Umbilical cord (tissue), 1 donor: ENCODE measurements at regions not wholly inside any gene's neighbourhood (a gene's known extent, or its start where the extent isn't known, plus 50 kb on each side); places are given as distances from the start of the nearest gene placed in this dataset.

Experiments used
- DNase-seq: peaks from one replicate; pipeline ENCODE4 v3.0.0-alpha.2; 2015; ENCODE audit warnings: low spot score

DNA sequence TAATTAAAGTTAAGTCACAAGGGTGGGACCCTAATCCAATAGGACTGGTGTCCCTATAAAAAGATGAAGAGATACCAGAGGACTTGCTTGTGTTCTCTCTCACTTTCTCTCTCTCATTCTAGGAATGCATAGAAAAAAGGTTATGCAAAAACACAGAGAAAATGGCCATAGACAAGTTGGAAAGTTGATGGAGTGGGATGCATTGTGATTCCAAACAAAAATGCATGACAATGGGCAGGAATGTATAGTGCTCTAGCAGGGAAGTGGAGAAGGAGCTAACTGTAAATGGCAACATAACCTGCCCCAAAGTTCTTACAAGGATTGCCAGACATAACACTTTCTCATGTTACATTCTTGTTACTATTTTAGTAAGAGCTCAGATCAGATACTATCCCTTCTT, 301.6 kb upstream of the LRATD1 start:
- DNase-seq: no peak

- peak; percentile 38 for DNase-seq
Measured at GRCh38 chr2:14336759-14337382, 295.6 kb upstream of the LRATD1 start.

GRCh38 chr2:14340703-14341102, 291.8 kb upstream of the LRATD1 start:
- no peak for DNase-seq

DNA sequence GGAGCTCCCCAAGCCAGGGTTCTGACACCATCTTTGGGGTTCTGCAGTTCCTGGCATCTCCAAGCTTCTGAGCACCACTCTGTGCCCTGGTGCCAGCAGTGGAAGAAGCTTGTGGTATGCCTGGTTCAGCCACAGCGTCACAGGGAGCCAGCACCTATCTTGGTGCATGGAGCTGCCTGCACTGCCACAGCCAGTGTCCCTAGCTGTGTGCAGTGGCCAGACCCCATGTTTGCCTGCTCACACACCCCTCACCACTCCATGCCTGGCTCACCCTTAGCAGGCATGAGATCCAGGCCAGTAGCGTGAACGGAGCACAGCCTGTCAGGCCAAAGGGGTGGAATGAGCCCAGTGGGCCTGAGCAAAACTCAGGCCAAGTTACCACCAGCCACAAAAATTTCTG, 290.2 kb upstream of the LRATD1 start:
- DNase-seq: no peak

DNA sequence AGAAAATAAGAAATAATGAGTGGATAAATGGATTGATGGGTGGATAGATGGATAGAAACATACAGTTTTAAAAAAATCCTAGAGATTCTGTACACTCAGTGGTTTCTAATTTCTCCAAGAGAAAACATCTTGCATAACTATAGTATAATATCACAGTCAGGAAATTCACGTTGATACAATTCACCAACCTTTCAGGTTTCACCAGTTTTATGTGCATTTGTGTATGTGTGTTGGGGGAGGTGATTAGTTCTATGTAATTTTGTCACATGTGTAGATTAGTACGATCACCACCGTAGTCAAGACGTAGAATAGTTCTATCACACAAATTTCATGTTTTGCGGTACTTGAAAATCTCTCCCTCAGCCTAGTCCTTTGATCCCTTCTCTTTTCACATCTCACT, 288.2 kb upstream of the LRATD1 start:
- no peak for DNase-seq

DNA sequence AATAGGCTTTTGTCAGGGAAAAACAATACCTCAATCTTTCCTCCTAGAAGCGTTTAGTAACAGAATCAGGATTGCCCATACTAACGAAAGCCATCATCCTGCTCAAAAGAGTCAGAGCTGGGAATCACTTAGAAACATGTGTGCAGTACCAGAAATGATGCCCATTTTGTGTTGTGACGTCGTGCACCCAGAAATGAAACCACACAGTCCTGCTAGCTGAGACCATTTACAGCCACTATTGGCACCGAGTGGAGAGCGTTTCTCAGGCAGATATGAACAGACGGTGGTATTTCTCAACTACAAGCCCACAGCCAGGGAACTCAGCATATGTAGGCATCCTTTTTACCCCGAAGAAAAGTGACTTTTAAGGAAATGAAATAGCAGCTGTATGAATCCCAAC, 284.3 kb upstream of the LRATD1 start:
- no peak for DNase-seq

- DNase-seq: no peak
Measured at GRCh38 chr2:14350856-14351255, 281.7 kb upstream of the LRATD1 start.

DNA sequence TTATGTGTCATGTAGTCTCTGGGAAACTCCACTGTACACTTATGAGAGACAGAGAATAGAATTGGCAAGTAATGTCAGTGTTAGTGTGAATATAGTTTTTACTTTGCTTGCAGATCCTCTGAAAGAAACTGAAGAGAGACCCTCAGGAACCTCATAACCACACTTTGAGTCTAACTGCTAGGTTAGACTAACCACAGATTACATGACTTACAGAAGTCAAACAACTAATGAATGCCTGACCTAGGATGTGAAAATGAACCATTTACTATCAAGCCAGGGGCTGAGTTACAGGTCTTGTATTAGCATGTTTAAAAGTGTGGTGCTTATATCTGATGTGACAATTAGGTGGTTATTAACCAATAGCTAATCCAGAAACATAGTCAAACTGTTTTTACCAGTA, 280.4 kb upstream of the LRATD1 start:
- no peak for DNase-seq

DNA sequence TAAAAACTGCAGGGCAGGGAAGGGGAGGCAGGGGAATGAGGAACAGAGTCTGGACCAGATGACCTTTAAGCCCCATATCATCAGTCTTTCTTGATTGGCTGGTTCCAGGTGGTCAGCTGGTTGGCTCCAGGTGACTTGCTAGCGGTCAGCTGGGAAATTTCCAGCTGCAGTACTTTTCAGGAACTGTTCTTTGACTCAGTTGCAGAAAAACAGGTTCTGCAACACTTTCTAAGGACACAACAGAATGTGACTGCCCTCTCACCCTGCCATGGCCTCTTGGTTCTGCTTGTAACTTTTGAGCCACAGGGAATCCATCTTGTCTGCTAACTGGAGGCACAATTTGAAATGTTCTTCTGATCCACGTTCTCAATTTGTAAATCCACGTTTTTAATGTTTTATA, 278.3 kb upstream of the LRATD1 start:
- DNase-seq: no peak

DNA sequence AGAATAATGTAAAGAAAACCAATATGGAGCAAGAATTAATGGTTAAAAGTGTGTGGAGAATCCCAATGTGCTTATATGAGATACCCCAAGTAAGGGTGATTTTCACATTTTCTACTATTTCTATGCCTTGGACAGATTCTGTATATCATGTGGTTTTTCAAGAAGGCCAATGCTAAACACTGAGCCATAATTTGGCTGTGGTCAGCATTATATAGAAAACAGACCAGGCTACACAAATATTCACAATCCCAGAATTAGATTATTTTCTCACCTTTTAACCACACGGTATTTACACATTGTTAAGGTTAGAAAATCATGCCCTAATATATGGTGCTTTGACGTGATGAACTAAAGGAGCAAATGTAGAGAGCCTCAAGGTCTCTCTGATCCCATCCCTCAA, 277.4 kb upstream of the LRATD1 start:
- no peak for DNase-seq

GRCh38 chr2:14358339-14358738, 274.2 kb upstream of the LRATD1 start:
- no peak for DNase-seq

GRCh38 chr2:14358774-14359173, 273.7 kb upstream of the LRATD1 start:
- DNase-seq: no peak

GRCh38 chr2:14363137-14363536, 269.4 kb upstream of the LRATD1 start:
- no peak for DNase-seq

DNA sequence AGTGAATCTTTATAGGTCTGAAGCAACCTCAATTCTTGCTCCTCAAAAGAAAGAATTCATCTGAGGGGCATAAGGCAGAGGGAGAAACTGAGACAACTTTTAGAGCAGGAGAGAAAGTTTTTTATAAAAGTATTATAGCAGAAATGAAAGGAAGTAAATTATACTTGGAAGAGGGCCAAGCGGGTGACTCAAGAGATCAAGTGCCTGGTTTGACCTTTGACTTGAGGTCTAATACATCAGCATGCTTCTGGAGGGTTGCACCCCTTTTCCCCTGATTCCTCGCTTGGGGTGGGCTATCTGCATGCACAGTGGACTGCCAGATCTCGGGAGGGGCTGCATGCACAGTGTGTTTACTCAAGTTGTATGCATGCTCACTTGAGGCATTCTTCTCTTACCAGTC, 268.5 kb upstream of the LRATD1 start:
- no peak for DNase-seq

DNA sequence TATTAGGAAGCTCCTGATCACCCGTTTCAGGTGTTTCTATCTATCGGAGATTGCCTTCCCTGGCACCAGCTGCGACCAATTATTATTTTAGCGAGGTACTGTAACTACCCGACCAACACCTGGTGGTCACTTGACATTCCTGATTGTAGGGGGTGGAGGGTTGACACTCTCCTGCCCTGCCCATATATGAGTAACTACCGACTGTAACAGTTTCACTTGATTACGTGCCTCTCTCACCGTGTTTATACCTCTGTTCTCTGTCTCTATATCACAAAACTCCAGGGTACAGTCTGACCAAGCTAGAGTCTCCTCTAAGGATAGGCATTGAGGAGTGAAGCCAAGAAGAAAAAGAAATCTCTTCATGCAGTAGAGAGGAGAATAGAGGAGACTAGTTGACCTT, 268.0 kb upstream of the LRATD1 start:
- no peak for DNase-seq

DNA sequence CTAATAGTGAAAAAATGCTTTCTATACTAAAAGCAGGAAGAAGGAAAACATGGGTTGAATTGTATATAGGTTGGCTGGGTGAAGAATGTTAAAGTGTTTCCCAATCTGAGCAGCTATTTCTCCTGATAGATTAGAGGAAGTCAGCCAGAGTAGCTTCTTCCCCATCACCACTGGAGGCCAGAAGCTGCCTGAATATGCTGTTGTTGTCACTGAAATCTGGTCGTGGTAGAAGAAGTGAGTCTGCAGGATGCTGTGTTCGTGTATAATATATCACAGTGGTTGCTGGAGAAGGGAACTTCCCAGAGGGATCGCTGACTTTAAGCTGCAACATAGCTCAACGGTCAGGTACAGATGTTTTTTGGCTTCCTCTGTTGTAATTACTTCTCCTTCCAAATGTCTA, 247.5 kb upstream of the LRATD1 start:
- DNase-seq: no peak

DNA sequence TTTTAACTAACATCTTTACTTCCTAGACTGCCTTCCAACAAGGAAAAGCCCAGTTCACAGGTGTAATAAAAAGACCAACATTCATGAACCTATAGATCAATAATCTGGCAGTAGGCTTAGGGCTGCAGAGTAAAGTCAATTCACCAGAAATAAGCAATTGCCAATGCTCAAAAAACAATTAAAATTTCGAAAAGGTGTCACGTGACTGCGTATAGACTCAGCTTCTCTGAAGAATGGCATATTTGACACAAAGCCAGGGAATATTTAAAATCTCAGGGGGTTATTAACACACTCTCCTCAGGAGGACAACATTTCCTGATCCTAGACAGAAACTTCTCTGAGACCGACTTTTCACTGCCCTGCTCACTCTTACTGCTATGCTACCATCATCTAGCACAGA, 245.2 kb upstream of the LRATD1 start:
- DNase-seq: no peak

- no peak for DNase-seq
Measured at GRCh38 chr2:14388724-14389123, 243.8 kb upstream of the LRATD1 start.

GRCh38 chr2:14396533-14397083, 235.9 kb upstream of the LRATD1 start:
- DNase-seq: no peak

DNA sequence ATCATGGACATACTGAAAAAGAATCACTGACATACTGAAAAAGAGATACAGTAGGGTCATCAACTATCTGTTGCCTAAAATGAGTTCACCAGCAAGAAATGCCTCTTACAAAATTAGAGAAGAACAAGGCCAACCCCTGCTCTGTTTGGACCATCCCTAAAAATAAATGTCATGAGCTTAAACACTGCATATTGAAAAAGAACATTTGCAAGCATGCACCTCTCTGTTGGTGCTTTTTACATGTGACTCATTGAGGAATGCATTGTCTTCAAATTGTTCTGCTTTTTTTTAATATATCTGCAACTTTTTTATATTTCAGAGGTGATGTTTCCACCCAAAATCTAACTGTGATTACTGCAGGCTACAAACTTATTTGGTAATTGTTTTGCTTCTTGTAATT, 233.9 kb upstream of the LRATD1 start:
- DNase-seq: no peak

- DNase-seq: no peak
Measured at GRCh38 chr2:14401873-14402272, 230.6 kb upstream of the LRATD1 start.

DNA sequence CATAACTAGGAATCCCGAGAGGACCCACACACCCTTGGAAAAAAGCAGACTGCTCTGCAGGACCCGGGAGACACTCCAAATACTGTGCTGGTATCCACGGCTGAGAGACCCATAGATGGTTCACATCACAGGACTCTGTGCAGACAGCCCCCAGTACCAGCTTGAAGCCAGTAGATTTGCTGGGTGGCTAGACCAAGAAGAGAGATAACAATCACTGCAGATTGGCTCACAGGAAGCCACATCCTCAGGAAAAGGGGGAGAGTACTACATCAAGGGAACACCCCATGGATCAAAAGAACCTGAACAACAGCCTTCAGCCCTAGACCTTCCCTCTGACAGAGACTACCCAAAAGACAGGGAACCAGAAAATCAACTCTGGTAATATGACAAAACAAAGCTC, 223.8 kb upstream of the LRATD1 start:
- no peak for DNase-seq

GRCh38 chr2:14417551-14417950, 215.0 kb upstream of the LRATD1 start:
- no peak for DNase-seq

DNA sequence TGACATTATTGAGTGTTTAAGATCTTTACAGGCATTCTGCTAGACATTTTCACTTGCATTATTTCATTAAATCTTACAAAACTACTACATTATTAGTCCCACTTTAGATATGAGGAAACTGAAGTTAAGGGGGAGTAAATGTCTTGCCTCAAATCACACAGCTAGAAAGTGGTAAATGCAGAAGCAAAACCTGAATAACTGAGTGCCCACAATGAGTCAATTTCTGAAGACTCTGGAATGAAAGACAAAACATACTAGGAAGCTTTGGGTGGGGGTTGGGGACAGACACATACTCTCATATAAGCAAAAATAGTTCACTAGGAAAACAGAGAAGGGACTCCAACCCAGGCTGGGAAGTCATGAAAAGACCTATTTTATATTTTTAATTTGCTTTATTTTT, 214.4 kb upstream of the LRATD1 start:
- DNase-seq: no peak
